ENCODE measurements at regions not wholly inside any gene's neighbourhood (a gene's known extent, or its start where the extent isn't known, plus 50 kb on each side); places are given as distances from the start of the nearest gene placed in this dataset.

- no peak for TF ChIP-seq CTCF (IDR thresholded peaks at IDR 0.05; ENCODE audit: low read depth, low read length)
- TF ChIP-seq EZH2phosphoT487 (IDR thresholded peaks at IDR 0.05; ENCODE audit: low read depth): no peak
- H2AFZ ChIP-seq (ENCODE audit: low read depth, low read length): no peak overlapping the region
- H3K27ac ChIP-seq (ENCODE audit: low read length): no peak overlapping the region
- peaks cover 14% of the 10 kb centered on the region for H3K4me1 ChIP-seq (ENCODE audit: low read length)
- H3K27me3 ChIP-seq (ENCODE audit: low read depth, low read length): no peaks in the 10 kb centered on the region
- no peaks in the 10 kb centered on the region for H3K79me2 ChIP-seq (ENCODE audit: low read length)
- no peaks in the 10 kb centered on the region for H3K36me3 ChIP-seq (replicated peaks; ENCODE audit: low read depth, low read length)
- H3K4me3 ChIP-seq (ENCODE audit: low read length): no peak overlapping the region
- no peak overlapping the region for H3K4me2 ChIP-seq (ENCODE audit: low read length)
- H3K9me3 ChIP-seq (ENCODE audit: insufficient read depth, low read length): no peaks in the 10 kb centered on the region
- no peak overlapping the region for H3K9ac ChIP-seq (ENCODE audit: low read length)
- no peaks in the 10 kb centered on the region for H4K20me1 ChIP-seq (ENCODE audit: insufficient read depth, low read length)
Observed at GRCh38 chr5:34480810-34481528, 175.2 kb upstream of the RAI14 start.

- no peaks in the 10 kb centered on the region for H4K20me1 ChIP-seq (ENCODE audit: insufficient read depth, low read length)
- no peaks in the 10 kb centered on the region for H3K36me3 ChIP-seq (replicated peaks; ENCODE audit: low read depth, low read length)
- H3K4me3 ChIP-seq (ENCODE audit: low read length): no peak overlapping the region
- H3K27me3 ChIP-seq (ENCODE audit: low read depth, low read length): no peaks in the 10 kb centered on the region
- H3K4me2 ChIP-seq (ENCODE audit: low read length): no peak overlapping the region
- H3K79me2 ChIP-seq (ENCODE audit: low read length): no peaks in the 10 kb centered on the region
- H2AFZ ChIP-seq (ENCODE audit: low read depth, low read length): no peak overlapping the region
- peaks cover 32% of the 10 kb centered on the region for H3K4me1 ChIP-seq (ENCODE audit: low read length)
- no peak overlapping the region for H3K27ac ChIP-seq (ENCODE audit: low read length)
- no peak for TF ChIP-seq EZH2phosphoT487 (IDR thresholded peaks at IDR 0.05; ENCODE audit: low read depth)
- no peak for TF ChIP-seq CTCF (IDR thresholded peaks at IDR 0.05; ENCODE audit: low read depth, low read length)
- no peaks in the 10 kb centered on the region for H3K9me3 ChIP-seq (ENCODE audit: insufficient read depth, low read length)
- no peak overlapping the region for H3K9ac ChIP-seq (ENCODE audit: low read length)
Observed at GRCh38 chr5:34483442-34484033, 172.6 kb upstream of the RAI14 start.

GRCh38 chr5:34484216-34484920, 171.8 kb upstream of the RAI14 start:
- H3K36me3 ChIP-seq (replicated peaks; ENCODE audit: low read depth, low read length): no peaks in the 10 kb centered on the region
- H3K27me3 ChIP-seq (ENCODE audit: low read depth, low read length): no peaks in the 10 kb centered on the region
- no peaks in the 10 kb centered on the region for H4K20me1 ChIP-seq (ENCODE audit: insufficient read depth, low read length)
- no peak overlapping the region for H3K27ac ChIP-seq (ENCODE audit: low read length)
- no peak overlapping the region for H2AFZ ChIP-seq (ENCODE audit: low read depth, low read length)
- H3K79me2 ChIP-seq (ENCODE audit: low read length): no peaks in the 10 kb centered on the region
- no peak for TF ChIP-seq EZH2phosphoT487 (IDR thresholded peaks at IDR 0.05; ENCODE audit: low read depth)
- TF ChIP-seq CTCF (IDR thresholded peaks at IDR 0.05; ENCODE audit: low read depth, low read length): no peak
- no peak overlapping the region for H3K4me3 ChIP-seq (ENCODE audit: low read length)
- H3K4me1 ChIP-seq (ENCODE audit: low read length): peaks cover 34% of the 10 kb centered on the region
- no peak overlapping the region for H3K9ac ChIP-seq (ENCODE audit: low read length)
- H3K9me3 ChIP-seq (ENCODE audit: insufficient read depth, low read length): no peaks in the 10 kb centered on the region
- H3K4me2 ChIP-seq (ENCODE audit: low read length): 0 out of 2 replicates have a peak overlapping the region, but pooled peaks have one; percentile 20

- H3K4me3 ChIP-seq (ENCODE audit: low read length): no peak overlapping the region
- no peak overlapping the region for H2AFZ ChIP-seq (ENCODE audit: low read depth, low read length)
- H3K9ac ChIP-seq (ENCODE audit: low read length): no peak overlapping the region
- no peaks in the 10 kb centered on the region for H4K20me1 ChIP-seq (ENCODE audit: insufficient read depth, low read length)
- H3K27ac ChIP-seq (ENCODE audit: low read length): no peak overlapping the region
- H3K36me3 ChIP-seq (replicated peaks; ENCODE audit: low read depth, low read length): no peaks in the 10 kb centered on the region
- TF ChIP-seq CTCF (IDR thresholded peaks at IDR 0.05; ENCODE audit: low read depth, low read length) (no peak), EZH2phosphoT487 (IDR thresholded peaks at IDR 0.05; ENCODE audit: low read depth) (no peak)
- H3K79me2 ChIP-seq (ENCODE audit: low read length): no peaks in the 10 kb centered on the region
- H3K27me3 ChIP-seq (ENCODE audit: low read depth, low read length): no peaks in the 10 kb centered on the region
- peak overlapping the region; percentile 60 for H3K4me2 ChIP-seq (ENCODE audit: low read length)
- H3K4me1 ChIP-seq (ENCODE audit: low read length): peaks cover 34% of the 10 kb centered on the region
- no peaks in the 10 kb centered on the region for H3K9me3 ChIP-seq (ENCODE audit: insufficient read depth, low read length)
Observed at GRCh38 chr5:34485768-34486030, 170.4 kb upstream of the RAI14 start.

All from OCI-LY3 (cell line).